GM18907 (cell line): ENCODE measurements at regions not wholly inside any gene's neighbourhood (a gene's known extent, or its start where the extent isn't known, plus 50 kb on each side); places are given as distances from the start of the nearest gene placed in this dataset.

ENCODE experiments used
- ATAC-seq: cut with Tn5 transposase; IDR thresholded peaks from one replicate; pipeline ENCODE4 v1.9.1; 2021; ENCODE audit warnings: mild to moderate bottlenecking, moderate library complexity; ENCODE audit not compliant: unreplicated experiment

DNA sequence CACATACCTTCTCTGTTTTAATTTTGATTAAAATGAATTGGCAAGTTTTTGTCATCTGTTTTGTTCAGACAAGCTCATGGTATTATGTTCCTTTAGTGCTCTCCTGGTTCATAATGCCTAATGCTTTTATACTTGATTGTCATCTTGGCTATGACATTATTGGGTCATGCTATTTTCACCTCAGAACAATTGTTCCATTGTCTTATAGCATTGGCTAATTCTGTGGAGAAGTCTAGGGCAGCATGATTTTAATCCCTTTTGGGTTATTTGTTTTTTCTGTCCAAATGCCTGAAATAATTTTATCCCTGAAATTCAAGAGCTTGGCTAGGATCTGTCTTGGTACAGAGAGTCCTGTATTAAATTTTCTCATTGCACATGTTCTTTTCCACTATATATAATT, 83.8 kb upstream of the CCDC85A start:
- no peak for ATAC-seq

DNA sequence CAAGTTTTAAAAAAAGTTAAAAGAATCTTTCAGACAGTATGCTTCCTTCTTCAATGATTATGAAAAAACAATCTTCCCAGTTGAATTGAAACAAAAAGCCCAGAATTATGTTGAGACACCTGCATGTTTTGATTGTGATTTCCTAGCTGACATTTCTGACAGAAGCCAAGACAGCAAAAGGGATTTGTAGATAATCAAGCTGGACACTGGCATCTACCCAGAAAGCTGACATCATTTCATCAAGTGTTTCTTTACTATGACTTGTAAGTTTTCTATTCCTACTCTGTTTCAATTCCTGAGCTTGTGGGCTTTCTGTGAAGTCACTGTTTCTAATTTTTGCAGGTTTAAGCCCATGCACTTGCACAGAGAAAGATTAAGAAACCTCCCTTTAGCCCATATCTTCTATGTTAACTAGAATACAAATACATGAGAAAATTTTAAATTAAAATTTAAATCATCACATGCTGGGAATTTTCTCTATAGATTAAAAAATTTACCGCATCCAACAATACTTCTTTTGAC, 82.9 kb upstream of the CCDC85A start:
- ATAC-seq = no peak

DNA sequence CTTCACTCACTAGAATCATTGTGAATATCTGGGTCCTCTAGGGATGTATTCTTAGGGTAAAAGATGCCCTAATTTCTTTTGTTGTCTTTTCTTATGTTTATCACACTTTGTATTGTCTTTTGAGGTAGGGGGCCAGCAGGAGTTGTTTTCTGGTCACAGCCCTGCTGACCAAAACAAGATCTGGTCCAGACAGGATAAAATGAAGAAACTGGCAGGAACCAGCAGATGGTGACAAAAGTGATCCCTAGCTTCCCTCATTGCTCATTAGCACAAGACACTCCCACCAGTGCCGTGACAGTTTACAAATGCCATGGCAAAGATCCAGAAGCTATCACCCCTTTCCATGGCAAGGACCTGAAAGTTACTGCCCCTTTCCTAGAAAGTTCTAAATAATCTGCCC, 81.7 kb upstream of the CCDC85A start:
- ATAC-seq = no peak

DNA sequence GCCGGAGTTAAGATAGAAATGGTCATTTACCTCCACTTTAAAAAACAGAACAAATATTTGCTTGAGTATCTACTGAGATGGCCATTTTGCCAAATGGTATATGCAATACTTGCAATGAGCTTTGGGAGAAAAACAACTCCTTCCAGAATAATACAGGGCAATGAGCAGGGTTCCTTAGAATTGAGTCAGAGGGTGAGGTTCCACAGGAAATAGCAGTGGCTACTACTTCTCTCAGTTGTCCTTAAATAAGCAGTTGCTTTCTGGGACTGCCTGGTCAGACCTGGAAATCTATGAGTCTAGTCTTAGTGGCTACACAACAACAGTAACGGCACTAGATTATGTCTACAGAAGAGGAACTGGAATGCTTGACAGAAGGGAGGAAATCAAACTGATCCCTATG, 80.9 kb upstream of the CCDC85A start:
- ATAC-seq = no peak

DNA sequence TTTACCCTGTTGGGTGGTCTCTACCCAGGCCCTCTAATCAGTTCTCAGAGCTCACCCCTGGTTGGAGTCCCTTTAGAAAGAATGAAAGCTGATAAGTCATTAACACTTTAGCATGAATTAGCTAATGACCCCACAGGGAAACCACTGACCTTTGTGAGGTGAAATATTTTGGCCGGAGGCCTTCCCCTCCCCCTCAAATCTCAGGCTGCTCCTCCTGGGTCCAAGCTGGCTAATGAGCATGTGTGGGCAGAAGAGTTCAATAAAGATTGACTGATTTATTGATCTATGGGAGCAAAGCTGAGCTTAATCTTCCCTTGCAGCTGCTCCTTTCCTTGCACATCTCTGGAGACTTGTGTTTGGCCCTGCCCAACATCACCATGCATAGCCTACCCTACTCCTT, 78.8 kb upstream of the CCDC85A start:
- ATAC-seq = no peak

DNA sequence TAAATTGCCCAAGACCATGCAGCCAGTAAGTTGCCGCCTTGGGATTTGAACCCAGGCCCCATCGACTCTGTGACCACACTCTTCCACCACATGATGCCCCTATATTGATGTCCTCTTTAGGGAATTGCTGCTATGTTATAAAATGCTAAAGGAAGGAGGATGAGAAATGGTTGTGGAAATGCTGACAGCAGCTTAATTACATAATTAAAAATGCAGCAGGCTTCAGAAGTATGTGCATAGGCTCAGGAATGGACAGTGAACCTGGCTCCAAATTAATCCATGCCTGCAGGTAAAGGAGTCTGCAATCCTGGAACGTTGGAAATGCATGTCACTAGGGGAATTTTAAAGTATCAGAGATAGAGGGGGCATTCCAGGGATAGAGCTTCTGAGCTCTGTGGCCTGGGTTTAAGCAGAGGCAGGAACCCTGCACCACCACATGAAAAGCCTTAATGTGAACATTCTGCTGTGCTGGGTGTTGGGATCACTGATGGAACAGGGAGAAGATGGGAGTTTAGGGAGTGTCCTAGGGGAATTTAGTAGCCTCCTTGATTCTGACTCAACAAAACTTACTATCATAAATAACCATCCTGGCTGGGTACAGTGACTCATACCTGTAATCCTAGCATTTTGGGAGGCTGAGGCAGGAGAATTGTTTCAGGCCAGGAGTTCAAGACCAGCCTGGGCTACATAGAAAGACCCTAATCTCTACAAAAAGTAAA, 76.1 kb upstream of the CCDC85A start:
- ATAC-seq = no peak

DNA sequence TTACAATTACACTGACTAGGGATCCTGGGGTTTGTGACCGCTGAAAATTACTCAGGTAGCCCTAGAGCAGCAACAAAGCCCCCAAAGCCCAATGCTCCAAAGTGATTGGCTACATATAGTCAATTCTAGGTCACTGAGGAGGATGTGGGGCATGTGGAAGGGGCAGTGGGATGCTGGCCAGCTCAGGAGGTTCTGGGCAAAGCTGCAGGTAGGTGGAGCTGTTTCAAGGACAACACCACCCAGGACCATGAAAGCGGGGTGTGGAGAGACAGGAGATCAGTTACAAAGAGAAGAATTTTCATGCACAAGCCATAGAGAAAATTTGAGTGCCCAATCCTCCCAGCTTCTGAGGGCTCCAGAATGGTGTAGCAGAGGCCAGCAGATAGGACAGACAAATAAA, 75.0 kb upstream of the CCDC85A start:
- ATAC-seq = no peak

DNA sequence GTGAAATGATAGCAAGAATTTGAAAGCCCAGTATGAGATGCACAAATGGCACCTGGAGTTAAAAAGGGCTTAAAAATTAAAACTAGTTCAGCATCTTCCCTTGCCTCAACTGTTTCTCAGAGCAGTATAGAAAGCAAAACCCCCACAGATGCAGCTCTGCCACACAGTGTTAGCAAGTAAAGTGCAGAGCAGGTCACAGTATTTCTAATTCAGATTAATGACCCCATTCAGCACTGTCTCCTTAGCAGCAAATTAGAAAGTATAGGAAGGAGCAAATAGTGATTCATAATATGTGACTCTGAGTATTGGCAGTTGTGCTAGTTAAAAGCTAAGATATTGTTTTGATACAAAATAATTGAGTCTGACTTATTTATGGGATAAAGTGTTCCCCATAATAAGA, 73.8 kb upstream of the CCDC85A start:
- ATAC-seq = no peak

DNA sequence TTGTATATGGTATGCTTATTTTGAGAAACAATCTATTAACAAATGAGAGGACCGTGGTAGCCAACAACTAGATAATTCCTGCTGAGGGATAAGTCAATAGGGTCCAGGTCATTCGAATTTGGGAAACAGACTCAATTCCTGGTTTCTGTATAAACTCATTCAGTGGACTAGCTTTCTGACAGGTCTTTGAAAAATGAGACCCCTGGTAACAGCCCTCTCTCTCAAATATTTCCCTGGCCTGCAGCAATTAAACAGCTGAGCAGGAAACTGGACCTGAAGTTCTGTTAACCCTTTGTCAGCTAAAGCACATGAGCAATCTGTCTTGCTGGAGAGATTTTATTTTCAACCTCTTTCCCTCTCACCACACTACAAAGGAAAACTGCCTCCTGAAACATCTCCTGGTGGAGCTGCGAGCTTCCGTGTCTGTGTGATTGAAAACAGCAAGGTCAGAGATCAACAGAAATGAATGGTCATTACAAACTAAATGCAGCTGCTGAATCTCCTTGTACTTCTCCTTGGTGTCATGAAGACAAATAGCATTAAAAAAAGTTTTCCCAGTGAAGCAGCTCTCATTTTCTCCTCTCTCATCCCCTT, 70.3 kb upstream of the CCDC85A start:
- ATAC-seq = no peak

DNA sequence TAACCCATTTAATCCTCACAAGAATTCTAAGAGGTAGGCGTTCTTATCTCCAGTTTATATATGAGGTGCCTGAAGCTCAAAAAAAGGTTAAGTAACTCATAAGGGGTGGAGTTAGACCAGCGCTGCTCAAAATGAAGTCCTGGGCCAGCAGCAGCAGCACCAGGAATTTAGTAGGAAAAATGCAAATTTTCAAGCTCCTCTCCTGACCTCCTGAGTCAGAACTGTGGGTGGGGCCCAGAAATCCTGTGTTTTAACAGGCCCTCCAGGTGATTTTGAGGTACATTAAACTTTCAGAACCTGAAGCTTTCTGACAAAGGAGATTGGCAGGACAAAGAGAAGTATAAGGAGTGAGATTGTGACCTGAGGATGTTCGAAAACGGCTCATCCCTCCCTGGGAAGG, 66.0 kb upstream of the CCDC85A start:
- ATAC-seq = no peak

DNA sequence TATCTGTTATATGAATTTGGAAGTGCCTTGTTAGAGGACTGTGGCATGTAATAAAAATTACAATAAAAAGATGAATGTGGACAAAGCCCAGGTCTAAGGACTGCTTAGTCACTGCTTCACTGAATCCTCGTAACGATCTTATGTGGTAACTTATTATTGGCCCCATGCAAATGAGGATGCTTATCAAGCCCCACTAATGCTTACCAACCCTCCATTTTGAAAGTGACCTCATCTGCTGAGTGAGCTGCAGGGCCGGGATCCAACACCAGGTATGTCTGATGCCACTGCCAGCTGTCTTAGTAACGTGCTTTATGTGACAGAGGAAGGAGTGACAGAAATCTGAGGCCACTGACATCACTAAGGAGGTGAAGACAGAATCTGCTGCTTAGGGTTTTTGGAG, 65.3 kb upstream of the CCDC85A start:
- no peak for ATAC-seq

DNA sequence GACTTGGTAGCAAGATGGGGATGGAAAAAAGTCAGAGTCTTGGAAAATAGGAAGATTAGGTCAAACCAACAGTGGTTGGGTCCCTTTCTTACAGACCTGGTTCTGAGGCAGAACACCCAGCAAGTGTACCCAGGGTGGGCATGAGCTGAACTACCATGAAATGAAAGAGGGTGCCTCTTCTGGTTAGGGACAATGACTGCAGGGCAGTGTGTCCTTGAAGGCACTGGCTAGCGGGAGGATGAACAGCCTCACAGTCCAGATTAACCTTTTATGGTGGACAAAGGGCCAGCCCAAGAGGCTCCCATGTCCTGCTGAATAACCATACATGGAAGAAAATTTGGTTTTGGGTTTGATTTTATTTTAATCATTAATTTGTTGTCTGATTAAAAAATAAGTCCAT, 61.8 kb upstream of the CCDC85A start:
- no peak for ATAC-seq

DNA sequence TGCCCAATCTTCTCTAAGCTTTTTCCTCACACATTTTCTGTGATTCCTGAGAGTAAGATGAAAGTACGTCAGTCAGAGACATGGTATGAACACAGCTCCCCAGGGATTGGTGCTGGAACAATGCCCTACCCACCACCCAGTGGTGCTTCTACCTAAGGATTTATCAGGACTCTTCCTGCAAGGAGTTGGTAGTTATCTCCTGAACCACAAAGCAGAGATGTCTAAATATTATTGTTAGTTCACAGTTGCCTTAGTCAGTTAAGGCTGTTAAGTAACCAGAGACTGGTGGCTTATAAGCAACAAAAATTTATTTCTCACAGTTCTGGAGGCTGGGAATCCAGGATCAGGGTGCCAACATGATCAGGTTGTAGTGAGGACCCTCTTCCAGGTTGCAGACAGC, 60.3 kb upstream of the CCDC85A start:
- no peak for ATAC-seq

DNA sequence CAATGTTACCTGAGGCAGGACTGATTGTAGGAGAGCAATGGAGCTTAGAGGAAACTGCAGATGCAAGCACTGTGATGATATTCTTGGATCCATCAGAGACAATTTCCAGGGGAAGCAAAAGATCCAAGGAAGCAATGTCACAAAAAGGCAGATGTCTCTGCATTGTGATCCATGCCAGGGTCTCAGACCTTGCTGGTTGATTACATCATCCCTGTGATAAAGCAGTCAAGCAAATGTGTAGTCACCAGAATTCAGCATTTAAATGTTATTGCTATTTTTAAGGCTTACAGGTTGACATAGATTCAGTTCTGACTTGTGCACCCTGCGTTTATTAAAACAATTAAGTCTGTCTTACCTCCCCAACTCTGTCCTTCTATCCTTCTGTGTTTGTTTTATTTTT, 56.8 kb upstream of the CCDC85A start:
- ATAC-seq = no peak

DNA sequence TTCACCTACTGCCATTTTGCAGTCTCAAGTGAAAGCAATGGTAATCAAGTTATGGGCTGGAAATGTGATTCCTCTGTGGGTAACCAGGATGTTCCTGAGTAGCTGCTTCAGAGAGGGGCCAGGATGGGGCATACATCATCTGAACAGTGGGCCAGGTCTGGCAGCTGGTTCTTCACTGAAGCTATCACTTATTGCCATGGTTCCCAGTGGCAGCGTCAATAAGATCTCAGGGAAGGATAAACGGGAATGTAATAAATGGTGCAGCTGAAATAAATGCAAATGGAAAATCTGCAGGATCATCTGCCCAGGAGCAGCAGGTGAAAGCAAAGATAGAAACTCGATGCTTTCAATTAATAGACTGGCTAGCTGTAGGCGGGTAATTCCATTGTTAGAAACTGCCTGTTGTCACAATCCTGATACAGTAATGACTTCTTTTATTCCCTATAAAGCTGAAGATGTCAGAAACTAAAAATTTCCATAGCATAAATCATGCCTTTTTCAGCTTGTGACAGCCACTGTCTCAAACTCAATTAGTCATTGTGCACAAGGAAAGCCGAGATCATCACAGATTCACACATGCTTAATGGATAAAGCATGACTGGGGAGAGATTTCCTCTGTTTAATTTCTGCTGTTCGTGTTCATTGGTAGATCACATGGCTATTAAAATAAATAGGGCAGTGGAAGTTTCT, 56.2 kb upstream of the CCDC85A start:
- ATAC-seq = no peak

DNA sequence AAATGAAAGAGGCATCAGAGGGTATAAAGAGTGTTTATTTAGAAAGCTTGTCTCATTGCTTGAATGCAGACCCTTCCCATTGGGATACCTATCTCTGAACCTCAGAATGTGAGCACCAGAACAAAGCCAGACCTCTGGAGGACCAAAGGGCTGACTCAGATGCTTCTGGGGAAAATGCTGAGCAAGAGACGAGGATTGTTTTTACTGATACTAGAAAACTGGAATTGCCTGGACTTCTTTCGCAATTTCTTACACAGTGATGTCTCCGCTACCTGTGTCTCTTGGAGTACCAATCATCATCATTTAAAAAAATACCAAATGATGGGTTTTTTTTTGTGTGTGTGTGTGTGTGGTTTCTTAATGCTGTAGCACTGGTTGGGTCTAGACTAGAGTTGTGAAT, 55.6 kb upstream of the CCDC85A start:
- no peak for ATAC-seq

DNA sequence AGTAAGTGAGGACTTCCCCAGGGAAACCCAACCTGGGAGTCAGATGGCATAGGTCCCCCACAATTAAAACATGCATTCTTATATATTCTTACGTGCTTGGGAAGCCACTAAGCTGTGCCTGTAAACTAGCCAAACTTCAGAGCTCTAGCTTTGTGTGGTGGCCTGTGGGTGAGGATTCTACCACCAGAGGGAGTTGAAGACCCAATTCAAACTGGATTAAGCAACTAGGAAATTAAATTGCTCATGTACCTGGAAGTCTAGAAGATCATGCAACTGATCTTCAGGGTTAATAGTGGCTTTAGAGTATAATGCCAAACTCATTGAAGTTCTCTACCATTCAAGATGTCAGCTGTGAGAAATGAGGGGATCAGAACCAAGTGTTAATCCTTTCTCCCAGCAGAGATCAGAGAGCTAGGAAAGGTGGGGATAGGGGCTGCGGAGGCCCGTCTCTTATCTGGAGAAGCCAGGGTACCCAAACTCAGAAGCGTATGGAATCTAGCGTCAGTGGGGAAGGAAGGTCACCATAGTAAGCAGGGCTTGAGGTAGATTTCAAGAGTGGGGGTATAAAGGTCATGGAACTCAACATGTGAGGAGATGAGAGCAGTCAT, 53.2 kb upstream of the CCDC85A start:
- peak; percentile 64 for ATAC-seq

DNA sequence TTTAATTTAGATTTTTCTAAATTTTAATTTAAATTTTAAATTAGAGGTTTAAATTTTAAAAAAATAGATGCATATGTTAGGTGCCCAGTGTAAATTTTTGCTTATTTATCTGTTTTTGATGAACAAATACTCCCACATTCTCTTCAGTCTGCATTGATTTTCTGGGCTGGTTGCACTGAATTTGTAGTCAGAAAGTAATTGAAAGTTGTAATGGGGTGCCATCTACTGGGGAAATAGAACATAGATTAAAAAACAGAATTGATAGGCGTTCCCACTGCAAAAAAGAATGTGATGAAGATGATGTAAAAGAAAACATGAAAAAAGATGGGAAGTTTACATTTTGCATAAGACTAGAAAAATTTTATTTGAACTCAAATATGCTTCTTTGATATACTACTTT, 51.7 kb upstream of the CCDC85A start:
- ATAC-seq = no peak

DNA sequence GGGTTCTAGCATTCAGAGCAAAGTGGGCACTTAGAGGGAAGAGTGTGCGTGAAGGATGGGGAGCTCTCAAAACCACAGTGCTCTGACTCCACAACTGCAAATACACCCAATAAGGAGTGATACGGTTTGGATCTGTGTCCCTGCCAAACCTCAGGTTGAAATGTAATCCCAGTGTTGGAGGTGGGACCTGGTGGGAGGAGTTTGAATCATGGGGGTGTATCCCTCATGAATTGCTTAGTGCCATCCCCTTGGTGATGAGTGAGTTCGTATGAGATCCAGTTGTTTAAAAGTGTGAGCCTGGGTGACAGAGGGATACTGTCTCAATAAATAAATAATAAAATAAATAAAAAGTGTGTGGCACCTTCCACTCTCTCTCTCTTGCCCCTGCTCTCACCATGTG, 50.3 kb upstream of the CCDC85A start:
- no peak for ATAC-seq

DNA sequence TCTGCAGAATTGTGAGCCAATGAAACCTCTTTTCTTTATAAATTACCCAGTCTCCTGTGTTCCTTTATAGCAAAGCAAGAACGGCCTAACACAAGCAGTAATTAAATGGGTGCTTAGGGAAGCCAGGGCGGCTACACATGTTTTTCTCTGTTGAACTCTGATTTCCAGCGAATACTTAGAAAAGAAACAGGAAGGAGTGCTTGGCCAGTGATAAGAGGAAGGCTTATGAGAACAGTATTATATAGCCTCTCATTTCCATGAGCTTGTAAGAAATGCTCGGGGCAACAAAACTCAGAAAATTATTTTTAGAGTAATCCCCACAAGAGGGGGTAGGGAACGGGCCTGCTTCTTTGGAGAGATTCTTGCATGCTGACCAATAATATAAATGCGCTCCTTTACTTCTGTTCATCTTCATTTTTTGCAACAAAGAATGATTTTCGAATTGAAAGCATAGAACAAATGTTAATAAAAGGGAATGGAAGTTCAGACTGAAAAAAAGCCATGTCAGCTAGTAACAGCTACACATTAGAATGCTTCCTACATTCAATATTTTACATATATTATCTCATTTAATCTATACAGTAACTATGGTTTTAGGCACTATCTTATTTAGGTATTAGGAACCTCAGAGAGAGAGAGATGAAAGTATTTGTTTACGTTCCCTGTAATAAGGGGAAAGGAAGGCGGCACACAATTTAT, 49.7 kb upstream of the CCDC85A start:
- no peak for ATAC-seq
